Liver (tissue), 8 donors: ENCODE measurements at regions not wholly inside any gene's neighbourhood (a gene's known extent, or its start where the extent isn't known, plus 50 kb on each side); places are given as distances from the start of the nearest gene placed in this dataset.

Experiments used
- DNase-seq: peaks from one replicate; pipeline ENCODE4 v3.0.0-alpha.2; 2017; ENCODE audit warnings: low spot score
- H3K27ac ChIP-seq, 2 donors: one replicate each; pipeline ENCODE4 v1.7.0; 2013; ENCODE audit warnings: inconsistent platforms in 2 of 2, low read length in 2 of 2, control low read depth in 1 of 2, low read depth in 1 of 2, mild to moderate bottlenecking in 1 of 2
- H3K27me3 ChIP-seq, 4 donors: one replicate each; pipeline versions ENCODE4 v1.6.1 to v1.7.0; 2013; ENCODE audit warnings: low read length in 3 of 4, inconsistent platforms in 1 of 4, mild to moderate bottlenecking in 1 of 4, moderate library complexity in 1 of 4; ENCODE audit not compliant: control insufficient read depth in 4 of 4, insufficient read depth in 4 of 4
- H3K36me3 ChIP-seq, 4 donors: one replicate each; pipeline versions ENCODE4 v1.6.1 to v1.7.0; 2013; ENCODE audit warnings: low read length in 3 of 4, mild to moderate bottlenecking in 3 of 4, low read depth in 1 of 4, moderate library complexity in 1 of 4; ENCODE audit not compliant: control insufficient read depth in 4 of 4, insufficient read depth in 3 of 4
- H3K4me1 ChIP-seq, 4 donors: one replicate each; pipeline versions ENCODE4 v1.6.1 to v1.7.0; 2013; ENCODE audit warnings: low read length in 3 of 4, mild to moderate bottlenecking in 3 of 4, moderate library complexity in 1 of 4; ENCODE audit not compliant: control insufficient read depth in 4 of 4, insufficient read depth in 4 of 4
- H3K4me3 ChIP-seq, 3 donors: one replicate each; pipeline versions ENCODE4 v1.6.1 to v1.7.0; 2013; ENCODE audit warnings: low read length in 3 of 3, control low read depth in 1 of 3, low read depth in 1 of 3, mild to moderate bottlenecking in 1 of 3
- H3K9ac ChIP-seq, 2 donors: one replicate each; pipeline ENCODE4 v1.7.0; 2013; ENCODE audit warnings: low read length in 2 of 2, mild to moderate bottlenecking in 2 of 2, moderate library complexity in 2 of 2, control low read depth in 1 of 2, low read depth in 1 of 2
- H3K9me3 ChIP-seq, 4 donors: one replicate each; pipeline versions ENCODE4 v1.6.1 to v1.7.0; 2013; ENCODE audit warnings: low read length in 3 of 4; ENCODE audit not compliant: control insufficient read depth in 4 of 4
- CTCF ChIP-seq: fragments of 150-350 bp; IDR thresholded peaks from 2 replicates; pipeline ENCODE4 v1.5.1; 2017; ENCODE audit warnings: improper control_type of control experiment, low read depth, low read length; ENCODE audit not compliant: missing input control
- EGR1 ChIP-seq, 2 donors: IDR thresholded peaks; 2 replicates each; pipeline ENCODE4 v1.6.1; 2016 to 2018; ENCODE audit warnings: antibody characterized with exemption in 2 of 2, low read depth in 2 of 2
- FOXA1 ChIP-seq: IDR thresholded peaks from 2 replicates; pipeline ENCODE4 v1.6.1; 2016; ENCODE audit warnings: antibody characterized with exemption
- FOXA2 ChIP-seq: IDR thresholded peaks from 2 replicates; pipeline ENCODE4 v1.6.1; 2016; ENCODE audit warnings: antibody characterized with exemption
- GABPA ChIP-seq, 2 donors: IDR thresholded peaks in 1 of 2; conservative IDR thresholded peaks in 1 of 2; 2 replicates each; pipeline ENCODE4 v1.6.1; 2016; ENCODE audit warnings: antibody characterized with exemption in 2 of 2, mild to moderate bottlenecking in 1 of 2, moderate library complexity in 1 of 2
- HNF4A ChIP-seq, 2 donors: conservative IDR thresholded peaks; 2 replicates each; pipeline ENCODE4 v1.6.1; 2016; ENCODE audit warnings: antibody characterized with exemption in 2 of 2, mild to moderate bottlenecking in 2 of 2
- HNF4G ChIP-seq: IDR thresholded peaks from 2 replicates; pipeline ENCODE4 v1.6.1; 2016; ENCODE audit warnings: antibody characterized with exemption
- NR2F2 ChIP-seq: IDR thresholded peaks from 2 replicates; pipeline ENCODE4 v1.6.1; 2016; ENCODE audit warnings: antibody characterized with exemption
- RAD21 ChIP-seq, 2 donors: IDR thresholded peaks; 2 replicates each; pipeline ENCODE4 v1.6.1; 2016; ENCODE audit warnings: antibody characterized with exemption in 2 of 2, mild to moderate bottlenecking in 2 of 2
- REST ChIP-seq: IDR thresholded peaks from 2 replicates; pipeline ENCODE4 v1.6.1; 2016; ENCODE audit warnings: antibody characterized with exemption, mild to moderate bottlenecking
- SP1 ChIP-seq: IDR thresholded peaks from 2 replicates; pipeline ENCODE4 v1.6.1; 2018; ENCODE audit warnings: antibody characterized with exemption, mild to moderate bottlenecking
- TAF1 ChIP-seq: conservative IDR thresholded peaks from 2 replicates; pipeline ENCODE4 v1.6.1; 2016; ENCODE audit warnings: antibody characterized with exemption, mild to moderate bottlenecking
- YY1 ChIP-seq: IDR thresholded peaks from 2 replicates; pipeline ENCODE4 v1.6.1; 2016; ENCODE audit warnings: antibody characterized with exemption, mild to moderate bottlenecking
- WGBS: extraction: QIAGEN DNeasy Blood & Tissue Kit; methylation state at CpG from one replicate; pipeline ENCODE4 v1.1.7; 2013; 5-methylcytosine and 5-hydroxymethylcytosine counted together
- TF ChIP-seq, protein P1 (sequence below): IDR thresholded peaks from 2 replicates; pipeline ENCODE4 v1.6.1; 2016; ENCODE audit warnings: antibody characterized with exemption
- TF ChIP-seq, protein P2 (sequence below): IDR thresholded peaks from 2 replicates; pipeline ENCODE4 v1.6.1; 2016; ENCODE audit warnings: antibody characterized with exemption
- donor health status: healthy.
- donor health status: healthy.
- donor health status: healthy.
- donor health status: healthy.
- donor health status: healthy.

DNA sequence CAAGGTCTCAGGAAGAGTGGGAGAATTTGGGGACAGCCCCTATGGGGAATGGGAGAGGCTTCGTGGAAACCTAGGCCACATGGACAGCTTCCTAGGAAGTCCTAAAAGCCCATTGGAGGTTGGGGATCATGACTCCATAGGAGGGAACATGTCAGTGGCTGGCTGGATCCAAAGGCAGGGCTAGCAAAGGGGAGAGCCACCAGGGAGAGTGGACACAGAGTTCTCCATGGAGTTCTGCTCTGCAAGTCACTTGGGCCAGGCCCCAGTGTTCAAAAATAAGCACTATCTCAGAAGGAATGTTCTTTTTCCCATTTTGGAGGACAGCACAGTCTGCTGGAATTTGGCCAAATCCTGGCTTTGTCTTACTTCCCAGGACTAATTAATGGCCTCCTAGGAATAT is 140.6 kb upstream of the RAD23B start (continued):
- TF ChIP-seq REST, result no peak

- Histone ChIP-seq H3K4me1 (peaks cover 3 to 24% (median 20%) of the 10 kb centered on the region in 4 donors), H3K27me3 (no peaks in the 10 kb centered on the region), H3K9ac (no peak overlapping the region), H3K36me3 (no peaks in the 10 kb centered on the region), H3K27ac (no peak overlapping the region), H3K4me3 (no peak overlapping the region), H3K9me3 (no peaks in the 10 kb centered on the region)
- WGBS, result 50% methylated on average over 5 of the region's 5 CpGs
- no peak for TF ChIP-seq EGR1 (IDR thresholded peaks at IDR 0.05; ENCODE audit: low read depth in 2 of 2)
- TF ChIP-seq YY1, result peak; percentile 22
- DNase-seq, result no peak
Observed at GRCh38 chr9:107142896-107143603, 140.0 kb upstream of the RAD23B start.

GRCh38 chr9:107144475-107144874 is 138.6 kb upstream of the RAD23B start:
- no peak overlapping the region for H3K9ac ChIP-seq
- TF ChIP-seq FOXA2, result no peak
- TF ChIP-seq FOXA1, result no peak
- TF ChIP-seq, protein P1, sequence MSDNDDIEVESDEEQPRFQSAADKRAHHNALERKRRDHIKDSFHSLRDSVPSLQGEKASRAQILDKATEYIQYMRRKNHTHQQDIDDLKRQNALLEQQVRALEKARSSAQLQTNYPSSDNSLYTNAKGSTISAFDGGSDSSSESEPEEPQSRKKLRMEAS, result no peak
- no peak for TF ChIP-seq RAD21 (IDR thresholded peaks at IDR 0.05)
- TF ChIP-seq HNF4G, result no peak
- TF ChIP-seq, protein P2, sequence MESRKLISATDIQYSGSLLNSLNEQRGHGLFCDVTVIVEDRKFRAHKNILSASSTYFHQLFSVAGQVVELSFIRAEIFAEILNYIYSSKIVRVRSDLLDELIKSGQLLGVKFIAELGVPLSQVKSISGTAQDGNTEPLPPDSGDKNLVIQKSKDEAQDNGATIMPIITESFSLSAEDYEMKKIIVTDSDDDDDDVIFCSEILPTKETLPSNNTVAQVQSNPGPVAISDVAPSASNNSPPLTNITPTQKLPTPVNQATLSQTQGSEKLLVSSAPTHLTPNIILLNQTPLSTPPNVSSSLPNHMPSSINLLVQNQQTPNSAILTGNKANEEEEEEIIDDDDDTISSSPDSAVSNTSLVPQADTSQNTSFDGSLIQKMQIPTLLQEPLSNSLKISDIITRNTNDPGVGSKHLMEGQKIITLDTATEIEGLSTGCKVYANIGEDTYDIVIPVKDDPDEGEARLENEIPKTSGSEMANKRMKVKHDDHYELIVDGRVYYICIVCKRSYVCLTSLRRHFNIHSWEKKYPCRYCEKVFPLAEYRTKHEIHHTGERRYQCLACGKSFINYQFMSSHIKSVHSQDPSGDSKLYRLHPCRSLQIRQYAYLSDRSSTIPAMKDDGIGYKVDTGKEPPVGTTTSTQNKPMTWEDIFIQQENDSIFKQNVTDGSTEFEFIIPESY, result no peak
- TF ChIP-seq CTCF, result no peak
- TF ChIP-seq NR2F2, result no peak
- TF ChIP-seq EGR1 (IDR thresholded peaks at IDR 0.05; ENCODE audit: low read depth in 2 of 2), result no peak
- no peak for TF ChIP-seq GABPA (IDR thresholded peaks at IDR 0.05 in 1 of 2, conservative IDR thresholded peaks at IDR 0.05 in 1 of 2)
- TF ChIP-seq YY1, result no peak
- no peak for TF ChIP-seq REST
- TF ChIP-seq SP1, result no peak
- no peak for TF ChIP-seq HNF4A (conservative IDR thresholded peaks at IDR 0.05)
- no peak for TF ChIP-seq TAF1
- no peaks in the 10 kb centered on the region for H3K9me3 ChIP-seq
- 80% methylated on average over 1 of the region's 1 CpG for WGBS
- no peaks in the 10 kb centered on the region for H3K36me3 ChIP-seq
- H3K4me3 ChIP-seq, result no peak overlapping the region
- peaks cover 0 to 12% (median 6%) of the 10 kb centered on the region in 4 donors for H3K4me1 ChIP-seq
- H3K27me3 ChIP-seq, result no peaks in the 10 kb centered on the region
- H3K27ac ChIP-seq, result no peak overlapping the region
- DNase-seq, result no peak
